ENCODE measurements at regions not wholly inside any gene's neighbourhood (a gene's known extent, or its start where the extent isn't known, plus 50 kb on each side); places are given as distances from the start of the nearest gene placed in this dataset.

DNA sequence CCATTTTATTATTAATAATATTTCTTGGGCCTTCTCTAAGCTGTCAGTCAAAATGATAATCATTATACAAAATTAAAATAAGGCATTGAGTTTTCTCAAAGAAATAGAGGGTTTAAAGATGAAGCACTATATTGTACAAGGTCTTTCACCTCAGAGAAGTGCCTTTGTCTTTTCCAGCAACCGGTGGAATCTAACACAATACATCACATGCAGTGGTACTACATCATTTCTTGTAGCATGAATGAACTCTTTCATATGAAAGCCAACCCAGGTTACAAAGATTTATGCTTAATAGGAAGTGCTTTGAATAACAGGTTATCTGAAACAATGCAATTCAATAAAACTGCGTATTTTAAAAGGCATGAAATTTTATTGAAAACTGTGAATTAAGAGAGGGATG, 1620.8 kb downstream of the PCDH9 start (continued):
- TF ChIP-seq, protein P1, sequence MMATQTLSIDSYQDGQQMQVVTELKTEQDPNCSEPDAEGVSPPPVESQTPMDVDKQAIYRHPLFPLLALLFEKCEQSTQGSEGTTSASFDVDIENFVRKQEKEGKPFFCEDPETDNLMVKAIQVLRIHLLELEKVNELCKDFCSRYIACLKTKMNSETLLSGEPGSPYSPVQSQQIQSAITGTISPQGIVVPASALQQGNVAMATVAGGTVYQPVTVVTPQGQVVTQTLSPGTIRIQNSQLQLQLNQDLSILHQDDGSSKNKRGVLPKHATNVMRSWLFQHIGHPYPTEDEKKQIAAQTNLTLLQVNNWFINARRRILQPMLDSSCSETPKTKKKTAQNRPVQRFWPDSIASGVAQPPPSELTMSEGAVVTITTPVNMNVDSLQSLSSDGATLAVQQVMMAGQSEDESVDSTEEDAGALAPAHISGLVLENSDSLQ (IDR thresholded peaks at IDR 0.05), result no peak
- TF ChIP-seq NR2C2 (IDR thresholded peaks at IDR 0.05; ENCODE audit: borderline replicate concordance, control insufficient read depth, insufficient read length, low read depth) (no peak), EED (IDR thresholded peaks at IDR 0.05; ENCODE audit: low read depth) (no peak), POLR2A (IDR thresholded peaks at IDR 0.05; ENCODE audit: low read depth, low read length) (no peak), NBN (IDR thresholded peaks at IDR 0.05) (no peak), TCF12 (IDR thresholded peaks at IDR 0.05; ENCODE audit: low read depth, low read length) (no peak)
- TF ChIP-seq, protein P2, sequence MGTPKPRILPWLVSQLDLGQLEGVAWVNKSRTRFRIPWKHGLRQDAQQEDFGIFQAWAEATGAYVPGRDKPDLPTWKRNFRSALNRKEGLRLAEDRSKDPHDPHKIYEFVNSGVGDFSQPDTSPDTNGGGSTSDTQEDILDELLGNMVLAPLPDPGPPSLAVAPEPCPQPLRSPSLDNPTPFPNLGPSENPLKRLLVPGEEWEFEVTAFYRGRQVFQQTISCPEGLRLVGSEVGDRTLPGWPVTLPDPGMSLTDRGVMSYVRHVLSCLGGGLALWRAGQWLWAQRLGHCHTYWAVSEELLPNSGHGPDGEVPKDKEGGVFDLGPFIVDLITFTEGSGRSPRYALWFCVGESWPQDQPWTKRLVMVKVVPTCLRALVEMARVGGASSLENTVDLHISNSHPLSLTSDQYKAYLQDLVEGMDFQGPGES (IDR thresholded peaks at IDR 0.05), result no peak

DNA sequence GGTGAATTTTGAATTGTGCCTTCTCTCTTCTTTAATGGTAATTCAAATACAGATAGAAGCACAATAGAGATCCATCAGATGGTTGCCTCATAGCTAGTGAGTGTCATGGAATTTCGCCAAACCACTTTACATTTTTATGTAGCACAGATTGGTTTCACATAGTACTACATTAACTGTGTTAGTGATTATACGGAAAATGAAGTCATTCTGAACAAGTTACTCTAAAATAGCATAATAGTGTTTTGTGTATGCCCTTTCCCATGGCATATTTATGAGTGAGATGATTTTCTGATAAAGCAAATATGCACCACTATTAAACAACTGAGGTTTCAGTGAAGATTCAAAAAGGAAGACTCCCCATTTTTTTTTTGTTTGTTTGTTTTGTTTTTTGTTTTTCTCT, 1623.5 kb downstream of the PCDH9 start:
- Histone ChIP-seq H4K20me1 (ENCODE audit: control insufficient read depth, insufficient read depth) (no peaks in the 10 kb centered on the region), H3K4me3 (no peak overlapping the region), H3K4me1 (ENCODE audit: control insufficient read depth, insufficient read depth, low read length) (no peaks in the 10 kb centered on the region), H3K9me3 (replicated peaks; ENCODE audit: control insufficient read depth, insufficient read depth, low read length) (no peaks in the 10 kb centered on the region), H3K36me3 (ENCODE audit: control insufficient read depth in 2 of 2, insufficient read depth in 2 of 2, low read length in 1 of 2) (no peaks in the 10 kb centered on the region), H3K4me2 (ENCODE audit: control insufficient read depth, insufficient read depth) (no peak overlapping the region), H3K27me3 (replicated peaks in 1 of 2; ENCODE audit: control insufficient read depth in 2 of 2, insufficient read depth in 2 of 2, low read length in 1 of 2) (no peaks in the 10 kb centered on the region), H3K9ac (ENCODE audit: control insufficient read depth, insufficient read depth, low read length) (no peak overlapping the region), H3K27ac (ENCODE audit: control insufficient read depth, insufficient read depth) (no peak overlapping the region), H3K79me2 (ENCODE audit: control insufficient read depth, insufficient read depth, low read length) (no peaks in the 10 kb centered on the region), H2AFZ (ENCODE audit: control insufficient read depth, low read depth, low read length) (no peak overlapping the region)
- BruUV-seq (replicated peaks), result no TSS peak
- ChIA-PET SMC1A (ENCODE audit: uncharacterized antibody, unreplicated experiment) (no interaction called here), CTCF (interaction anchor here (1.1 kb wide), 1 partner anchor 31 kb away, joined by 3 read pairs; no protein-coding TSS in a partner anchor), RAD21 (ENCODE audit: unreplicated experiment) (no interaction called here), POLR2A (no interaction called here)
- ATAC-seq, result no peak
- DNase-seq (ENCODE audit: low read depth, low spot score), result no peak
- intact Hi-C loops (cut with micrococcal nuclease; ENCODE audit: unreplicated experiment), result no loop called here
- WGBS (ENCODE audit: insufficient coverage, insufficient replicate concordance, low lambda C conversion rate, missing lambda C conversion rate), result 40% methylated on average over 2 of the region's 2 CpGs
- in situ Hi-C loops (cut with MboI), result no loop called here
- no peak for FAIRE-seq
- TF ChIP-seq, protein P3, sequence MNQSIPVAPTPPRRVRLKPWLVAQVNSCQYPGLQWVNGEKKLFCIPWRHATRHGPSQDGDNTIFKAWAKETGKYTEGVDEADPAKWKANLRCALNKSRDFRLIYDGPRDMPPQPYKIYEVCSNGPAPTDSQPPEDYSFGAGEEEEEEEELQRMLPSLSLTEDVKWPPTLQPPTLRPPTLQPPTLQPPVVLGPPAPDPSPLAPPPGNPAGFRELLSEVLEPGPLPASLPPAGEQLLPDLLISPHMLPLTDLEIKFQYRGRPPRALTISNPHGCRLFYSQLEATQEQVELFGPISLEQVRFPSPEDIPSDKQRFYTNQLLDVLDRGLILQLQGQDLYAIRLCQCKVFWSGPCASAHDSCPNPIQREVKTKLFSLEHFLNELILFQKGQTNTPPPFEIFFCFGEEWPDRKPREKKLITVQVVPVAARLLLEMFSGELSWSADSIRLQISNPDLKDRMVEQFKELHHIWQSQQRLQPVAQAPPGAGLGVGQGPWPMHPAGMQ (IDR thresholded peaks at IDR 0.05; ENCODE audit: borderline replicate concordance), result no peak
- TF ChIP-seq, protein P4, sequence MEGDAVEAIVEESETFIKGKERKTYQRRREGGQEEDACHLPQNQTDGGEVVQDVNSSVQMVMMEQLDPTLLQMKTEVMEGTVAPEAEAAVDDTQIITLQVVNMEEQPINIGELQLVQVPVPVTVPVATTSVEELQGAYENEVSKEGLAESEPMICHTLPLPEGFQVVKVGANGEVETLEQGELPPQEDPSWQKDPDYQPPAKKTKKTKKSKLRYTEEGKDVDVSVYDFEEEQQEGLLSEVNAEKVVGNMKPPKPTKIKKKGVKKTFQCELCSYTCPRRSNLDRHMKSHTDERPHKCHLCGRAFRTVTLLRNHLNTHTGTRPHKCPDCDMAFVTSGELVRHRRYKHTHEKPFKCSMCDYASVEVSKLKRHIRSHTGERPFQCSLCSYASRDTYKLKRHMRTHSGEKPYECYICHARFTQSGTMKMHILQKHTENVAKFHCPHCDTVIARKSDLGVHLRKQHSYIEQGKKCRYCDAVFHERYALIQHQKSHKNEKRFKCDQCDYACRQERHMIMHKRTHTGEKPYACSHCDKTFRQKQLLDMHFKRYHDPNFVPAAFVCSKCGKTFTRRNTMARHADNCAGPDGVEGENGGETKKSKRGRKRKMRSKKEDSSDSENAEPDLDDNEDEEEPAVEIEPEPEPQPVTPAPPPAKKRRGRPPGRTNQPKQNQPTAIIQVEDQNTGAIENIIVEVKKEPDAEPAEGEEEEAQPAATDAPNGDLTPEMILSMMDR (IDR thresholded peaks at IDR 0.05 in 2 of 3, conservative IDR thresholded peaks at IDR 0.05 in 1 of 3; ENCODE audit: control insufficient read depth in 2 of 3, extremely low read depth in 1 of 3, insufficient read depth in 1 of 3, low read depth in 3 of 3, low read length in 3 of 3), result no peak
- no peak for TF ChIP-seq CBX3 (IDR thresholded peaks at IDR 0.05; ENCODE audit: borderline replicate concordance, low read depth)
- no peak for TF ChIP-seq PML (IDR thresholded peaks at IDR 0.05; ENCODE audit: low read length)
- TF ChIP-seq, protein P5, sequence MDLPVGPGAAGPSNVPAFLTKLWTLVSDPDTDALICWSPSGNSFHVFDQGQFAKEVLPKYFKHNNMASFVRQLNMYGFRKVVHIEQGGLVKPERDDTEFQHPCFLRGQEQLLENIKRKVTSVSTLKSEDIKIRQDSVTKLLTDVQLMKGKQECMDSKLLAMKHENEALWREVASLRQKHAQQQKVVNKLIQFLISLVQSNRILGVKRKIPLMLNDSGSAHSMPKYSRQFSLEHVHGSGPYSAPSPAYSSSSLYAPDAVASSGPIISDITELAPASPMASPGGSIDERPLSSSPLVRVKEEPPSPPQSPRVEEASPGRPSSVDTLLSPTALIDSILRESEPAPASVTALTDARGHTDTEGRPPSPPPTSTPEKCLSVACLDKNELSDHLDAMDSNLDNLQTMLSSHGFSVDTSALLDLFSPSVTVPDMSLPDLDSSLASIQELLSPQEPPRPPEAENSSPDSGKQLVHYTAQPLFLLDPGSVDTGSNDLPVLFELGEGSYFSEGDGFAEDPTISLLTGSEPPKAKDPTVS (IDR thresholded peaks at IDR 0.05; ENCODE audit: low read depth, low read length), result no peak
- TF ChIP-seq ZSCAN29 (IDR thresholded peaks at IDR 0.05), result no peak
- TF ChIP-seq BACH1 (IDR thresholded peaks at IDR 0.05; ENCODE audit: borderline replicate concordance), result no peak
- TF ChIP-seq CBFB (IDR thresholded peaks at IDR 0.05; ENCODE audit: low read depth), result no peak
- no peak for TF ChIP-seq ZNF384 (IDR thresholded peaks at IDR 0.05; ENCODE audit: borderline replicate concordance, low read depth, low read length)
- TF ChIP-seq POU2F2 (IDR thresholded peaks at IDR 0.05; ENCODE audit: borderline replicate concordance, low read depth, low read length), result no peak
